Lower leg skin (tissue), 4 donors: ENCODE measurements at regions not wholly inside any gene's neighbourhood (a gene's known extent, or its start where the extent isn't known, plus 50 kb on each side); places are given as distances from the start of the nearest gene placed in this dataset.

Source experiments
- DNase-seq, 2 donors: peaks; one replicate each; pipeline ENCODE4 v3.0.0-alpha.2; 2019; ENCODE audit warnings: low spot score in 2 of 2
- H3K4me3 ChIP-seq: fragments of 200-600 bp; sonication (generic); 2 replicates; pipeline ENCODE4 v1.5.1; 2017; ENCODE audit warnings: mild to moderate bottlenecking, low read depth; ENCODE audit not compliant: poor library complexity, severe bottlenecking
- CTCF ChIP-seq, 3 donors: fragments of 450-650 bp; IDR thresholded peaks; one replicate each; pipeline ENCODE4 v1.5.1; 2016; ENCODE audit warnings: antibody characterized with exemption in 3 of 3, mild to moderate bottlenecking in 3 of 3, moderate library complexity in 2 of 3
- POLR2A ChIP-seq, 2 donors: fragments of 450-650 bp; IDR thresholded peaks; one replicate each; pipeline ENCODE4 v1.6.1; 2016 to 2017; ENCODE audit warnings: antibody characterized with exemption in 2 of 2, mild to moderate bottlenecking in 1 of 2, moderate library complexity in 1 of 2
- WGBS, 2 donors: methylation state at CpG; one replicate each; pipeline ENCODE4 v1.1.5; 2018; 5-methylcytosine and 5-hydroxymethylcytosine counted together
- intact Hi-C: fragments of 100-400 bp; cut with DNase I; formaldehyde crosslinking; loops from one replicate; pipeline ENCODE4 v1.15.0; 2023; ENCODE audit warnings: low total_unique reads

GRCh38 chr13:64753233-64754000, 2476.7 kb downstream of the PCDH9 start:
- no peak for DNase-seq
- intact Hi-C loops = loop anchor here (5.0 kb wide), 1 partner anchor 1151 kb away; no protein-coding TSS in a partner anchor
- H3K4me3 ChIP-seq = no peak overlapping the region
- TF ChIP-seq POLR2A (IDR thresholded peaks at IDR 0.05) (no peak), CTCF (IDR thresholded peaks at IDR 0.05) (no peak)
- 65 to 72% methylated on average over 2 of the region's 2 CpGs for WGBS, 2 donors

- intact Hi-C loops = no loop called here
- 68% methylated on average over 4 of the region's 4 CpGs for WGBS, 2 donors
- H3K4me3 ChIP-seq = no peak overlapping the region
- no peak for DNase-seq
- TF ChIP-seq POLR2A (IDR thresholded peaks at IDR 0.05) (no peak), CTCF (IDR thresholded peaks at IDR 0.05) (no peak)
These were observed 2480.8 kb downstream of the PCDH9 start for GRCh38 chr13:64749301-64749700.

DNA sequence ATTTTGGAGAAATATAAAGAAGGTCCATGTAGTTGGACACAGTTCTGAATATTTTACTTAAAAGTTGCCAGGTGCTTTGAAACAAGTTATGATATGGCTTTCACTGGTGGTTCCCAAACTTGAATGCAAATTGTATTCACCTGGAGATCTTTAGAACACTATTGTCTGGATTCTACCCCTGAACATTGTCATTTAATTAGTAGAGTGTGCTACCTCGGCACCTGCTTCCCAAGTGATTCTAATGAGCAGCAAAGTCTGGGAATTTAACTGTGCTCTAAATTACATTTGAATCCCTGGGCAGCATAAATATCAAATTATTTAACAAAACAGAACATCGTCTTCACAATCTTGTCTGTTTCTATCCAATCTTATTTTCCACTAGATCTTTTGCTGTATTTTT, 2483.3 kb downstream of the PCDH9 start:
- TF ChIP-seq CTCF (IDR thresholded peaks at IDR 0.05) = no peak
- no peak for TF ChIP-seq POLR2A (IDR thresholded peaks at IDR 0.05)
- intact Hi-C loops = no loop called here
- no peak for DNase-seq
- 87 to 91% methylated on average over 2 of the region's 2 CpGs for WGBS, 2 donors
- no peak overlapping the region for H3K4me3 ChIP-seq

- TF ChIP-seq CTCF (IDR thresholded peaks at IDR 0.05) = no peak
- TF ChIP-seq POLR2A (IDR thresholded peaks at IDR 0.05) = no peak
- intact Hi-C loops = no loop called here
- DNase-seq = no peak
- WGBS, 2 donors = 81 to 88% methylated on average over 2 of the region's 2 CpGs
- H3K4me3 ChIP-seq = no peak overlapping the region
These were observed 2489.6 kb downstream of the PCDH9 start for GRCh38 chr13:64740493-64740892.

- intact Hi-C loops = no loop called here
- DNase-seq = no peak
- TF ChIP-seq CTCF (IDR thresholded peaks at IDR 0.05) = no peak
- no peak for TF ChIP-seq POLR2A (IDR thresholded peaks at IDR 0.05)
- 88 to 92% methylated on average over 7 of the region's 7 CpGs for WGBS, 2 donors
- H3K4me3 ChIP-seq = no peak overlapping the region
These were observed 2504.6 kb downstream of the PCDH9 start for GRCh38 chr13:64725492-64725891.

GRCh38 chr13:64723724-64724123, 2506.4 kb downstream of the PCDH9 start:
- WGBS, 2 donors = 14 to 21% methylated on average over 2 of the region's 2 CpGs
- TF ChIP-seq CTCF (IDR thresholded peaks at IDR 0.05) = no peak
- DNase-seq = no peak
- intact Hi-C loops = no loop called here
- H3K4me3 ChIP-seq = no peak overlapping the region
